Mesenchymal stem cell (in vitro differentiated cells and primary cell): ENCODE measurements at regions not wholly inside any gene's neighbourhood (a gene's known extent, or its start where the extent isn't known, plus 50 kb on each side); places are given as distances from the start of the nearest gene placed in this dataset.

Experiments
- DNase-seq: peaks from one replicate; pipeline ENCODE4 v3.0.0-alpha.2; 2013
- H2AFZ ChIP-seq: one replicate; pipeline ENCODE4 v1.6.1; 2013; ENCODE audit warnings: low read depth, mild to moderate bottlenecking, control low read depth, inconsistent platforms, low read length, moderate library complexity
- H2AK5ac ChIP-seq: 2 replicates; pipeline ENCODE4 v1.6.1; 2013; ENCODE audit warnings: low read length, moderate library complexity, mild to moderate bottlenecking, inconsistent platforms; ENCODE audit not compliant: severe bottlenecking
- H2BK120ac ChIP-seq: one replicate; pipeline ENCODE4 v1.6.1; 2013; ENCODE audit warnings: low read depth, mild to moderate bottlenecking, inconsistent platforms, low read length, moderate library complexity
- H2BK12ac ChIP-seq, 2 experiments: one replicate each; pipeline ENCODE4 v1.6.1; 2013; ENCODE audit warnings: inconsistent platforms in 2 of 2, low read length in 2 of 2, mild to moderate bottlenecking in 2 of 2, moderate library complexity in 2 of 2, control low read depth in 1 of 2
- H2BK15ac ChIP-seq: one replicate; pipeline ENCODE4 v1.6.1; 2013; ENCODE audit warnings: mild to moderate bottlenecking, low read depth, inconsistent platforms; ENCODE audit not compliant: poor library complexity, severe bottlenecking
- H2BK5ac ChIP-seq: 2 replicates; pipeline ENCODE4 v1.6.1; 2013; ENCODE audit warnings: low read depth, mild to moderate bottlenecking, low read length, control low read depth, inconsistent platforms; ENCODE audit not compliant: poor library complexity, severe bottlenecking
- H3K14ac ChIP-seq, 2 experiments: one replicate each; pipeline ENCODE4 v1.6.1; 2013; ENCODE audit warnings: inconsistent platforms in 2 of 2, low read length in 2 of 2, control low read depth in 1 of 2, mild to moderate bottlenecking in 1 of 2, moderate library complexity in 1 of 2
- H3K18ac ChIP-seq, 2 experiments: one replicate each; pipeline ENCODE4 v1.6.1; 2013; ENCODE audit warnings: inconsistent platforms in 2 of 2, low read length in 2 of 2, control low read depth in 1 of 2, low read depth in 1 of 2, mild to moderate bottlenecking in 1 of 2
- H3K23ac ChIP-seq, 2 experiments: one replicate each; pipeline ENCODE4 v1.6.1; 2013; ENCODE audit warnings: inconsistent platforms in 2 of 2, low read length in 2 of 2, mild to moderate bottlenecking in 2 of 2, moderate library complexity in 2 of 2, control low read depth in 1 of 2
- H3K27ac ChIP-seq: 2 replicates; pipeline ENCODE4 v1.5.1; 2013; ENCODE audit warnings: mild to moderate bottlenecking, moderate library complexity, low read length, control low read depth, inconsistent platforms; ENCODE audit not compliant: poor library complexity, severe bottlenecking
- H3K27me3 ChIP-seq, 2 experiments: 2 replicates each; pipeline versions ENCODE4 v1.6.1 to v1.7.0; 2013; ENCODE audit warnings: low read length in 2 of 2, mild to moderate bottlenecking in 2 of 2, moderate library complexity in 2 of 2, control low read depth in 1 of 2, inconsistent platforms in 1 of 2; ENCODE audit not compliant: control insufficient read depth in 1 of 2, insufficient read depth in 1 of 2
- H3K36me3 ChIP-seq, 2 experiments: 2 replicates each; pipeline versions ENCODE4 v1.6.1 to v1.7.0; 2013; ENCODE audit warnings: low read length in 2 of 2, control low read depth in 1 of 2, inconsistent platforms in 1 of 2, low read depth in 1 of 2, mild to moderate bottlenecking in 1 of 2; ENCODE audit not compliant: insufficient read depth in 2 of 2, control insufficient read depth in 1 of 2
- H3K4ac ChIP-seq, 2 experiments: one replicate each; pipeline ENCODE4 v1.6.1; 2013; ENCODE audit warnings: inconsistent platforms in 2 of 2, low read length in 2 of 2, mild to moderate bottlenecking in 2 of 2, moderate library complexity in 2 of 2, control low read depth in 1 of 2, low read depth in 1 of 2
- H3K4me1 ChIP-seq: 2 replicates; pipeline ENCODE4 v1.6.1; 2013; ENCODE audit warnings: low read depth, low read length, control low read depth; ENCODE audit not compliant: control insufficient read depth, insufficient read depth
- H3K4me2 ChIP-seq: 2 replicates; pipeline ENCODE4 v1.6.1; 2013; ENCODE audit warnings: low read length, mild to moderate bottlenecking, inconsistent platforms; ENCODE audit not compliant: poor library complexity, severe bottlenecking
- H3K4me3 ChIP-seq, 2 experiments: 2 replicates each; pipeline versions ENCODE4 v1.5.1 to v1.7.0; 2013; ENCODE audit warnings: low read length in 2 of 2, mild to moderate bottlenecking in 2 of 2, control low read depth in 1 of 2, low read depth in 1 of 2; ENCODE audit not compliant: insufficient read depth in 1 of 2
- H3K79me1 ChIP-seq: replicated peaks from 2 replicates; pipeline ENCODE4 v1.6.1; 2013; ENCODE audit warnings: mild to moderate bottlenecking, control low read depth, low read length, inconsistent platforms; ENCODE audit not compliant: poor library complexity, severe bottlenecking
- H3K9ac ChIP-seq: 2 replicates; pipeline ENCODE4 v1.7.0; 2013; ENCODE audit warnings: mild to moderate bottlenecking, low read length, moderate library complexity
- H3K9me3 ChIP-seq: 2 replicates; pipeline ENCODE4 v1.7.0; 2013; ENCODE audit warnings: mild to moderate bottlenecking, low read length; ENCODE audit not compliant: control insufficient read depth
- H4K8ac ChIP-seq: one replicate; pipeline ENCODE4 v1.6.1; 2013; ENCODE audit warnings: inconsistent platforms, mild to moderate bottlenecking, low read length, moderate library complexity
- H4K91ac ChIP-seq: one replicate; pipeline ENCODE4 v1.6.1; 2013; ENCODE audit warnings: mild to moderate bottlenecking, low read length, inconsistent platforms
- WGBS: methylation state at CpG from one replicate; pipeline ENCODE4 v1.1.7; 2013; ENCODE audit warnings: mixed read lengths; 5-methylcytosine and 5-hydroxymethylcytosine counted together

DNA sequence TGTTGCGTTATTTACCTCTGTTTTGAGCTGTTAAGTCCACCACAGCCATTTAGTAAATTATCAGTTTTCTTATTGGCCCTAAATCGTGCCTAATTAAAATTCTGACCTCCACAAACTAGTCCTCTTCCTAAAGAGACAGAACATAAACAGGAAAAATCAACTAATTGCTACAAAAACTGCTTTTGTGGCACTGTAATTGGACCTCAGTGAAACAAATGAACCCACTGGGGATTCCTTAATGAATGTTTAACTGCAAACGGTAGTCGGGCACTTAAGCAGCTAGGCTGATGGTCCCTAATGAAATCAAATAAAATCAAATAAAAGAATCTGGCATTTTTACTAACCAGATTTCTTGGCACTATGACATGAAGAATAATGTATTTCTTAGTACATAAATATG lies 513.4 kb upstream of the SLC35B3 start:
- H3K4me3 ChIP-seq = no peak overlapping the region
- H2AFZ ChIP-seq = no peak overlapping the region
- H3K27me3 ChIP-seq = no peaks in the 10 kb centered on the region
- no peak overlapping the region for H3K18ac ChIP-seq
- 65% methylated on average over 2 of the region's 4 CpGs for WGBS
- H3K4ac ChIP-seq = no peak overlapping the region
- H3K4me1 ChIP-seq = no peaks in the 10 kb centered on the region
- no peak overlapping the region for H3K14ac ChIP-seq
- H3K79me1 ChIP-seq = no peaks in the 10 kb centered on the region
- H2BK5ac ChIP-seq = no peak overlapping the region
- no peak overlapping the region for H4K8ac ChIP-seq
- H3K9ac ChIP-seq = no peak overlapping the region
- no peak overlapping the region for H2BK12ac ChIP-seq
- H2BK15ac ChIP-seq = no peak overlapping the region
- no peak overlapping the region for H3K23ac ChIP-seq
- H4K91ac ChIP-seq = no peak overlapping the region
- H3K27ac ChIP-seq = no peak overlapping the region
- no peak overlapping the region for H2AK5ac ChIP-seq
- DNase-seq = no peak
- H3K4me2 ChIP-seq = no peak overlapping the region
- H2BK120ac ChIP-seq = no peak overlapping the region
- H3K9me3 ChIP-seq = no peaks in the 10 kb centered on the region
- no peaks in the 10 kb centered on the region for H3K36me3 ChIP-seq

GRCh38 chr6:8947900-8948299 lies 512.6 kb upstream of the SLC35B3 start:
- Histone ChIP-seq H2AK5ac (no peak overlapping the region), H4K91ac (no peak overlapping the region), H2BK120ac (no peak overlapping the region), H3K4ac (no peak overlapping the region), H2BK12ac (no peak overlapping the region), H3K27ac (no peak overlapping the region), H3K4me2 (no peak overlapping the region), H3K4me3 (no peak overlapping the region), H3K4me1 (no peaks in the 10 kb centered on the region), H3K18ac (no peak overlapping the region), H3K14ac (no peak overlapping the region), H3K27me3 (no peaks in the 10 kb centered on the region), H2AFZ (no peak overlapping the region), H3K9ac (no peak overlapping the region), H3K79me1 (no peaks in the 10 kb centered on the region), H3K36me3 (no peaks in the 10 kb centered on the region), H3K9me3 (no peaks in the 10 kb centered on the region), H2BK15ac (no peak overlapping the region), H2BK5ac (no peak overlapping the region), H4K8ac (no peak overlapping the region), H3K23ac (no peak overlapping the region)
- WGBS = 66% methylated on average over 4 of the region's 4 CpGs
- DNase-seq = no peak

DNA sequence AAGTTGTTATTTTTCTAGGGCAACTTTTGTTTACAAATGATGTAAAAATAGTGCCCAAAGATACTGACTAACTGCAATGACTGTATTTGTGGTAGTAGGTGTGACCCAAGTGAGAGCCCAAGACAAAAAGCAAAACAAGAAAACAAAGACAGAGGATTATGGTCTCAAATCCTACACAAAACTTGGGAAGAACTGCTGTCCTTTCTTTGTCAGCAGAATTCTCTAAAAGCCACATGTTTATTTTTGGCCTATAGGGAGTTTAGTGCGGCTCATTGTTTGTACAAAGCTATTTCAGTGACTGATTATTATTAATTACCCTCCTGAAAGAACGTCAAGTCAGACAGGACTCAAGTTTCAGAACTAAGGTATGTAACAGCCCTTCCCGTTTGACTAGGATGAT lies 509.2 kb upstream of the SLC35B3 start:
- Histone ChIP-seq H3K4ac (no peak overlapping the region), H3K18ac (no peak overlapping the region), H3K14ac (no peak overlapping the region), H3K4me1 (no peaks in the 10 kb centered on the region), H3K4me2 (no peak overlapping the region), H3K27me3 (no peaks in the 10 kb centered on the region), H3K9ac (no peak overlapping the region), H2AFZ (no peak overlapping the region), H2BK120ac (no peak overlapping the region), H4K91ac (no peak overlapping the region), H4K8ac (no peak overlapping the region), H3K9me3 (no peaks in the 10 kb centered on the region), H3K36me3 (no peaks in the 10 kb centered on the region), H2BK5ac (no peak overlapping the region), H3K23ac (no peak overlapping the region), H3K4me3 (no peak overlapping the region), H3K79me1 (no peaks in the 10 kb centered on the region), H3K27ac (no peak overlapping the region), H2BK15ac (no peak overlapping the region), H2BK12ac (no peak overlapping the region), H2AK5ac (no peak overlapping the region)
- WGBS = 35% methylated on average over 3 of the region's 3 CpGs
- no peak for DNase-seq

- Histone ChIP-seq H2BK12ac (no peak overlapping the region), H4K8ac (no peak overlapping the region), H3K27ac (no peak overlapping the region), H3K23ac (no peak overlapping the region), H3K4me3 (no peak overlapping the region), H3K18ac (no peak overlapping the region), H2BK15ac (no peak overlapping the region), H2BK120ac (no peak overlapping the region), H2AK5ac (no peak overlapping the region), H2AFZ (no peak overlapping the region), H3K36me3 (no peaks in the 10 kb centered on the region), H3K14ac (no peak overlapping the region), H3K9me3 (no peaks in the 10 kb centered on the region), H3K27me3 (no peaks in the 10 kb centered on the region), H3K4me2 (no peak overlapping the region), H3K79me1 (no peaks in the 10 kb centered on the region), H4K91ac (no peak overlapping the region), H3K9ac (no peak overlapping the region), H2BK5ac (no peak overlapping the region), H3K4me1 (no peaks in the 10 kb centered on the region), H3K4ac (no peak overlapping the region)
- WGBS = 91% methylated on average over 3 of the region's 3 CpGs
- no peak for DNase-seq
Measured at GRCh38 chr6:8943073-8943472, 507.7 kb upstream of the SLC35B3 start.
